NCI-H774 (cell line): ENCODE measurements at regions not wholly inside any gene's neighbourhood (a gene's known extent, or its start where the extent isn't known, plus 50 kb on each side); places are given as distances from the start of the nearest gene placed in this dataset.
"Not testable (repeated sequence)": the region's sequence is repeated elsewhere in the genome, so short reads cannot be mapped to it uniquely, and the experiment has no call there.

Experiments
- DNase-seq: peaks from one replicate; lab custom pipeline; 2025; lab: John Stamatoyannopoulos, UW

DNA sequence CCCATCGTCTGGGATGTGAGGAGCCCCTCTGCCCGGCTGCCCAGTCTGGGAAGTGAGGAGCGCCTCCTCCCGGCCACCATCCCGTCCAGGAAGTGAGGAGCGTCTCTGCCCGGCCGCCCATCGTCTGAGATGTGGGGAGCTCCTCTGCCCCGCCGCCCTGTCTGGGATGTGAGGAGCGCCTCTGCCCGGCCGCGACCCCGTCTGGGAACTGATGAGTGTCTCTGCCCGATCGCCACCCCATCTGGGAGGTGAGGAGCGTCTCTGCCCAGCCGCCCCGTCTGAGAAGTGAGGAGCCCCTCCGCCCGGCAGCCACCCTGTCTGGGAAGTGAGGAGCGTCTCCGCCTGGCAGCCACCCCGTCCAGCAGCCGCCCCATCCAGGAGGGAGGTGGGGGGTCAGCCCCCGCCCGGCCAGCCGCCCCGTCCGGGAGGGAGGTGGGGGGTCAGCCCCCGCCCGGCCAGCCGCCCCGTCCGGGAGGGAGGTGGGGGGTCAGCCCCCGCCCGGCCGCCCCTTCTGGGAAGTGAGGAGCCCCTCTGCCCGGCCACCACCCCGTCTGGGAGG, 705.8 kb downstream of the DTWD2 start:
- DNase-seq = not testable (repeated sequence)

DNA sequence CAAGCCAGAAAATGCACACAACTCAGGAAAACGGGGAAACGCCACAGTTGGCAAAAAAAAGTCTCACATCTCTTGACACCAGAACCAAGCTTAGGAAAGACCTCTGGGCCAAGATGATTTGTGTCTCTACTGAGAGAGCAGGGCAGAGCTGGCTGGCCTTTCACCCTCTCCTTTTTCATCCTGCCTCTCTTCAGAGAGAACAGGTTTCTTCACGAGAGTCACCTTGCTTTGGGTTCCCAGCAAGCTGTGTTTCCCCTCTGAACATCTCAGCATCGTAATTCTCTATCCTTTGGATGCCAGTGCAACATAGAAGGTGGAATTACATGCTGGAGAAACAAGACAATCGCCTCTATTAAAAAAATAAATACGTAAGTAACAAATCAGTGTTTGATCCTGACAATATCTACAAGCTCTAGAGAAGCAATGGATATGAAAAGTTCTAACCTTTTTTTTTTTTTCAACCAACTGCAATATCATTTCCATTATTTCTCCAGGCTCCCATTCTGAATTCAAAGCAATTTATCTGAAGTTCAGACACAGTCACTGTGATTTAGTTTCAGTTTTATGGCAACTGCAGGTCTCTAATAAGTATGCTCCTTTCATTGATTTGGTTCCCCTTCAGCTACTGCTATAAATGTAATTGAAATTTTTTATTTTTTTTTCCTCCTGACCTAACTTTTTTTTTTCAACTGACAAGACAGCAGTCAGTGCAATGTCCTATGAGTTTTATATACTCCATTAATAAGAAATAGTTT, 708.6 kb downstream of the DTWD2 start:
- DNase-seq = no peak

DNA sequence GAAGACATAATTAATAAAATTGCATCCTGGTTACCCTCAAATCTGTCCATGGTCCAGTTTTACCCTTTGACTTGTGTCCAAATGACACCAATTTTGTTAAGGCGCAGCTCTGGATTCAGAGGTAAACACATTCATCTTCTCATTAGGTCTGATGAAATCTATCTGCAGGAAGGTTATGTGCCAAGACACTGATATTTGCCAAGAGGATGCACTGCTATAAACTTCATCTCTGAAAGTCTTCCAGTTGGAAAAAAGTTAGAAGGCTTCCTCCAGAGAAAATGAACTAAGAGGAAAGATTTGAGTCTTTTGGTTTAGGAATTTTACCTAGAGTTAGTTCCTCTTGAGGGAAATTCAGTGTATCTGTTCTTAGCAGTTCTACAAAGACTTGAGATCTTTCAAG, 717.8 kb downstream of the DTWD2 start:
- DNase-seq = no peak

DNA sequence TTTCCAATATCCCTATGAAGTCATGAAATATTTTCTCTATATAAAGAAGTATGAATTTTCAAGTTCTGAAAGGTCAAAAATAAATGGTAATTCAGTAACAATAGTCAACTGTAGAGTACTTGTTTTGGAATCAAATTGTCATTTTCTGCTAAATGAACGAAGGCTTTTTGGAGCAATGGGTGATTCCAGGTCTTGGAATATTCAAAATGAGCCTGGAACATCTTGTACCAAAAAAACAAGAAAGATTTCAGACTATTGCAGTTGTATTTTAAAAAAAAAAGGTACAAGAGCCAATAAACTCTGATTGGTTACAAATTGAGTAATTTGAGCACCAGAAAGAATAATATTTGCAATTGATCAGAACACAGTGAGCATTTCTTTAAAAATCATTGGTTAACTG, 730.1 kb downstream of the DTWD2 start:
- DNase-seq = no peak

DNA sequence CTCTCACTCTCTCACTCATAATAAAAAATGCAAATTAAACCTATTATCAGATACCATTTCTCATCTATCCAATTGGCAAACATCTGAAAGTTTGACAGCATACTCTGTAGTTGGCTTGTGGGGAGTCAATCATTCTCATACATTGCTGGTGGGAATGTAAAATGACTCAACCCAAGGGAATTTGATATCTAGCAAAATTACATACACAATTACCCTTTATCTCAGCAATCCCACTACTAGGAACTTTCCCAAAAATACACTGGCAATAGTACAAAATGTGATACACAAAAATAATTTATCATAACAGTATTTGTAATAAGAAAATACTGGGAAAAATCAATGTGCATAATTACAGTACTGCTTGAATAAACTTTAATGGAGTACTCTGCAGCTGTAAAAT, 731.3 kb downstream of the DTWD2 start:
- DNase-seq = no peak

DNA sequence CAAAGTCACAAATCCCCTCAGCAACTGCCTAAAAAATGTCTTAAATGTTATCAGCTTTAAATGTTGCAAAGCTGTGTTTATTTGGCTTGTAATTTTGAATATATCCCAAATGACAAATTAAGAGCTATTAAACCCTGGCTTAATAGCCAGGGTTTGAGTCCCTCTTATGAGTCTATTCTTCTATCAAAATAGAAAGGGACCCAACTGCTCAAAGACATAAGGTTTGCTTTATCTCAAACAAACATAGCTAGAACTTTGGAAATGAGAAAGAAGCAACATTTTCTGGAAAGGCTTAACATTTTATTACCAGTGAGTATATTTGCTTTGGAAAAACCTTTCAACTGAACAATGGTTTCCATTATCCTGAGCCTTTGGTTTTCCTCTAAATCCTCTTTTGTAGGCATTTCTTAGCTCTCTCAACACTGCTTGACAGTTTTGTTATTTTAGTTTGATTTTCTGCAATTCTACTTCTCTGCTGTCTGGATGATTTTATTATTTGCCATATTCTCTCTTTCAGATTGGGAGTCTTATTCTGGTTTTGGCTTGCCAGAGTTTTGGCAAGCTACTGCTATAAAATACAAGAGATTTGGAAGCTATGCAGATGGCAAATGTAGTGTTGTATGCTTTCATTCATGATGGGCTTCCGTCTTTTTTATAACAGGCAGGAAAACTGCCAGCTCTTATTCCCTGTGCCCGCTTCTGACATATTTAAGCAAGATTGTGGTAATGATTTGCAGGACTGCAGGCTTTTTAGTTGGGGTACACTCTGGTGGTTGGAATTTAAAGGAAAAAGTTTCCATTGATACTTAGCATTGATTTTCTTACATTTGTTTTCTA, 734.9 kb downstream of the DTWD2 start:
- DNase-seq = no peak

DNA sequence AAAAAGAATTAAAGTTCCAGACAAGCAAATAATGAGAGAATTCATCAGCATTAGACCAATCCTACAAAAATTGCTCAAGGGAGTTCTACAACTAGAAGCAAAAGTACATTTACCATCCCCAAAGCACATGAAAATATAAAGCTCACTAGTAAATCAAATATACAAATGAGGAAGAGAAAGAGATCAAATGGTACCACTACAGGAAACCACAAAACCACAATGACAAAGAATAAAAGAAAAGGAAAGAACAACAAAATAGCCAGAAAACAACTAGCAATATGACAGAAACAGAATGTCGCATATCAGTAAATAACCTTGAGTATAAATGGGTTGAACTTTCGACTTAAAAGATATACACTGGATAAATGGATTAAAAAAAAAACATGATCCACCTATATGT, 739.0 kb downstream of the DTWD2 start:
- DNase-seq = no peak

DNA sequence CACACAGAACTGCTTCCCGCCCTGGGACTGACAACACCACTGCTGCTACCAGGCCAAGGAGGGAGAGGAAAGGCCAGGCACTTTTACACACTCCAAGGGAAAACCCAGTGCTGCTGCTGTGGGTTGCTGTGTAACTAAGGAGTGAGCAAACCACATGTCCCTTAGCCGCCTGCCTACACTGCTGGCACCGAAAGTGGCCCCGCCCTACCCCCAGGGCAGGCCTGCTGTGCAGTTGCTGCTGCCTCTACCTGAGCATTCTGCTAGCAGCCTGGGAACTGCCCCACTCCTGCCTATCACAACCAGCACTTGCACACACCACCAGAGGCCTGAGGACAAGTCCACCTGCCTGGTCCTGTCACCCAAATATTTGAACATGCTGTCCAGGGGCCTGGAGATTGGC, 740.9 kb downstream of the DTWD2 start:
- no peak for DNase-seq

DNA sequence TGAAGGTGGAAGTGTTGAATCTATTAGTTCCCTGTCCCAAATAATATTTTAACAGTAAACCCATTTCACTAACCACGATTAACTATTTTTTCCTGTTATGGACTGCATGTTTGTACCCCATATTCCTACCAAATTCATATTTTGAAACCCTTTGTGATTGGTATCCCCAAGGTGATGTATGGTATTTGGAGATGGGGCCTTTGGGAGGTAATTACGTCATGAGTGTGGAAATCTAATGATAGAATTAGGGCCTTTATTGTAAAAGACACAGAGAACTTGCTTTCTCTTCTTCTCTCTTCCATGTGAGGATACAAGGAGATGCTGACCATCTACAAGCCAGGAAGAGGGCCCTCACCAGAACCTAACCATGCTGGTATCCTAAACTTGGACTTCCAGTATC, 744.7 kb downstream of the DTWD2 start:
- no peak for DNase-seq

DNA sequence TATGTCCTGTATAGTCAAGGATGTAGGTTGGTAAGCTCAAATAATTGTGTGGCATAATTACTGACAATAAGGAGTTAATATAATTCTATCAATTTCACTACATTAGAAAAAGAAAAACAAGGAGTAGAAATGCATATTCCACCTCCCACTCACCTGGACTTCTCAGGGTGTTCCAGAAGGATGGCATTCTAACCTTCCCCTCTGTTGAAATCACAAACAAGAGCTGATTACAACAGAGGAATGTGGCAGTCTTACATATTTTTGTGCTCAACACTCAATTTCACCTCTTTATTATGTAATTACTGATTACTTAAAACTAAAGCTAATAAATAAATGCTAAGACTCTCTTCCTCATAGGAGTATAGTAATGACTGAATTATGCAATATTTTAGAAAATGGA, 745.3 kb downstream of the DTWD2 start:
- no peak for DNase-seq

DNA sequence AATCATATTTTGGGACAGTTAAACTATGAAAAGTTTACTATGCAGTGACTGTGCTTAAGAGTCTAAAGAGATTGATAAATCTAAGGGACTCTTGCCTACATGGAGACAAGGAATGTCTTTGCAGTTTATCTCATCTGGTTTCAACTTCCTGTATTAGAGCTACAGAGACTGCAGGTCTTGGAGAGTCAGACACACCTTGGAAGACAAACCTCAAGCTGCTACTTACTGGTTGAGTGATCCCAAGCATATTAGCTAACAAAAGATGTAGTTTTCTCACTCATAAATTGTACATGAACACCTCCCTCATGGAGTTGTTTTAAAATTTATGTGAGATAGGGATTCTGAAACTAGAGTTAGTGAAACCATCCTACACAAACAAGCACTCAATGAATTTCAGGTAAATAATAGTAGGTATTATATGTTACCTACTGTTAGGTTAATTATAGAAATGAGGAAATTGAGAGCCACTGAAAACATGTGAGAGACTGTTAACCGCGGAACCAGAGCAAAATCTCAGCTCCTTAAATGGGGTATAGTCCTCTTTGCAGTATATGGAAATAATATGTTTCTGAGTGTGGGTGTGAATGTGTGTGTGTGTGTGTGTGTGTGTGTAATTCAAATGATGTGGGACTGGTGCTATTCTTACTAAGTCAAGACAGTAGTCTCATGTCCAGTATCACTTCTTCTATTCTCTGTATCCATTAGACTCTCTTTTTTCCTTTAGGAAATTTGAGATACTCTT, 752.1 kb downstream of the DTWD2 start:
- DNase-seq = no peak

DNA sequence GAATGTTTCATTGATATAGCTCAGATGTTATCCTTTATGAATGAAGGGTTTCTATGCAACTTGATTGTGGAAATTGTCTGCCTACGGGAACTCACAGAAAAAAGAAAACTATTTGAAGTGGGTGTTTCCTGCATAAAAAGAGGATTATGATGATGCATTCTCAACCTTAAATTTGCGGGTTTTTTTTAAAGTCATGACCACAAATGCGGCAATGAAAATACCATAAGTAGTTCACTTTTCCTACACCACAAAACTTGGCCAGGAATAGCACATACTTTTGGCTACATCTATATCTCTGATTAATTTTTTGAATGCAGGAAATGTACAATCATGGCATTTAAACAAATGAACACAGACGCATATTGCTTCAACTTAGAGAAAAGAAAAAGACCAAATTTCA, 754.7 kb downstream of the DTWD2 start:
- no peak for DNase-seq

DNA sequence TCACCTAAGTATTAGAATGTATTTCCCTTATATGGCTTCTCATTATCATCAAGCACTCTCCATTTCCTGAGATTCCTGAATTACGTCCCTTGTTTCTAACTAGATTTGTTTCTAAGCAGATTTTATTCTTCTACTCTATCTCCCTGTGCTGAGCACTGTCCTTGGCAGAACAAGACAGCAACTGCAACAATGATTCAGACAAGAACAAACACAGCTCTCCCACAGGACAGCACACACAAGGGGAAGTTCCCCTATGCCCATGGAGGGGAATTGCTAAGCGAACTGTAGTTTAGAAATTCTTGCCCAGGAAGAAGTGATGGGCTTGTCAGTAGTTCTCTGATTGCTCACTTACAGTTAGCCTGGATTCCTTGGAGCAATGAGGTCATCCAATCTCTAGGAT, 759.9 kb downstream of the DTWD2 start:
- no peak for DNase-seq

DNA sequence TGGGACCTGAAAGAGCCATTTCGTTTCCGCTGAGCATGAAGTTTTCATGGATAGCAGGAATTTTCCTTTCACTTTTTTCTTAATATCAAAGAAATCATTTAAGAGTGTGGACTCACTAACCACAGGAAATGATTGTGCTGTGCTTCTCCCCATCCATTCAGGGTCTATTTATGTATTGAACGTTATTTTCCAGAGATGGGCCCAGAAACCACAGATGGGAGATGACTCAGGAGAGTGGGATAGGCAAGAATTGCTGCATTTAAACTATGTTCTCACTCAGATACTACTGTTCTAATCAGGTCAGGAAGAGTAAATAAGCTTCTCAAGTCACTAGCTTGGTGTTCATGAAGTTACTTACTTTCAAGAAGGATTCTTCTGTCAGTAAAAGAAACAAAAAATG, 763.8 kb downstream of the DTWD2 start:
- no peak for DNase-seq

DNA sequence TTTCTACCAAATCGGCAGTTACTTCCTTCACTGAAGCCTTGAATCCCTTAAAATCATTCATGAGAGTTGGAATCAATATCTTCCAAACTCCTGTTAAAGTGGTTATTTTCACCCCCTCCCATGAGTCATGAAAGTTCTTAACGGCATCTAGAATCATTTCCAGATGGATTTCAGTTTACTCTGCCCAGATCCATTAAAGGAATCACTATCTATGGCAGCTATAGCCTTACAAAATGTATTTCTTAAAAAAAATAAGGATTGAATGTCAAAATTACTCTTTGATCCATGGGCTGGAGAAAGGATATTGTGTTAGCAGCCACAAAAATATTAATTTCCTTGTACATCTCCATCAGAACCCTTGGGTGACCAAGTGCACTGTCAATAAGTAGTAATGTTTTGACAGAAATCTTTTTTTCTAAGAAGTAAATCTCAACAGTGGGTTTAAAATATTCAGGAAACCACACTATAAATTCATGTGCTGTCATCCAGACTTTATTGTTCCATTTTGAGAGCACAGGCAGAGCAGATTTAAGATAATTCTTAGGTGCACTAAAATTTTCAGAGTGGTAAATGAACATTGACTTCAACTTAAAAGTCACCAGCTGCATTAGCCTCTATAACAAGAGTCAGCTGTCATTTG, 767.7 kb downstream of the DTWD2 start:
- DNase-seq = no peak

DNA sequence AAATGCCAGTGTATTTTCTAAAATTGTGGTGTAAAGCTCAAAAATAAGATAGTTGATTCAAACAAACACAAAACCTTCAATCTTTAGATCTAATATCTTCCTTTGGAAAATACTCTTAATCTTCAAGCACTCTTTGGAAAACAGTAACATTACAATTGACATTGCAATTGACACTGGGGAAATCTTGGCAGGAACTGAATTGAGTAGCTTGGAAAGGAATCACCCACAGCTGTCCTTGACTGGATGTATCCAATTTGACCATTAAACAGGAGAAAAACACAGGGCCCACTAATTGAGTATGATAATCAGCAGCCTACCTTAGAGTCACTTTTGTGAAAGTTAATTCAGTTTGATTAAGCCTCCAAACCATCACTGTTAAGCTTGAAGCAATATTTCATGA, 776.7 kb downstream of the DTWD2 start:
- no peak for DNase-seq

DNA sequence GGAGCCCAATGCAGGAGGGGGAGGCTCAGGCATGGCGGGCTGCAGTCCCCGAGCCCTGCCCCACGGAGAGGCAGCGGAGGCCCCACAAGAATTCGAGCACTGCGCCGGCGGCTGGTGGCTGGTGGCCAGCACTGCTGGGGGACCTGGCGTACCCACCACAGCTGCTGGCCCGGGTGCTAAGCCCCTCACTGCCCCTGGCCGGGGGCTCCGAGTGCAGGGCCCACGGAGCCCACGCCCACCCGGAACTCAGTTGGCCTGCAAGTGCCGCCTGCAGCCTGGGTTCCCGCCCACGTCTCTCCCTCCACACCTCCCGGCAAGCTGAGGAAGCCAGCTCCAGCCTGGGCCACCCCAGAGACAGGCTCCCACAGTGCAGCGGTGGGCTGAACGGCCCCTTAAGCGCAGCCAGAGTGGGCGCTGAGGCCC, 780.3 kb downstream of the DTWD2 start:
- DNase-seq = no peak

DNA sequence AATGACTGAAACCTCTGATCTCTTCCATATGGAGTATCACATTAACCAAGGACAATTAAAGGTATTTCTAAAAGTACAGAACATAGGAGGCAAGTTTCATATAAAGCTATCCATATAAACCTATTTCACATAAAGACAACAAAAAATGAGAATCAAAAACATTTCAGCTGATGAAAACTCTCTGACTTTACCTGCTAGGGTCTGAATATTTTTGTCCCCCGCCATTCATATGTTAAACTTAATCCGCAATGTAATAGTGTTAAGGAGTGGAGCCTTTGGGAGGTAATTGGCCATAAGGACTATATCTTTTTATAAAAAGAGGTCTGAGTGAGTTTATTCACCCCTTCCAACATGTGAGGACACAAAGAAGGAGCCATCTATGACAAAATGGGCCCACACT, 788.5 kb downstream of the DTWD2 start:
- DNase-seq = no peak

DNA sequence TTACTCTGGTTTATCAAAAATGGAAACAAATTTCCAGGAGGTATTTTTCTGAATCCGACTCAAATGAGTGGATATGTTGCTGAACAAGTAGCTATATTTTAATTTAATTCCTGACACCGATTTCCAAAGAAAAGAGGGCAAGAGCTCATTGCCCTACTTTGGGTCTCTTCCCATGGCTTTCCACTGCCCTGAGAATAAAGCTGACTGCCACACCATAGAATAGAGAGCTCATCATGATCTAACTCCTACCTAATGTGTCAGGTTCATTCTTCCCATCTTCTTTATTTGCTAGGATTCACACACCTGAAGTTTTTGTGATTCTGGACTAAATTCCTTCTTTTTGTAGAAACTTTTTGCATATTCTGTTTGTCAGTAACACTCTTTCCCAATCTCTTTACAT, 792.1 kb downstream of the DTWD2 start:
- no peak for DNase-seq

DNA sequence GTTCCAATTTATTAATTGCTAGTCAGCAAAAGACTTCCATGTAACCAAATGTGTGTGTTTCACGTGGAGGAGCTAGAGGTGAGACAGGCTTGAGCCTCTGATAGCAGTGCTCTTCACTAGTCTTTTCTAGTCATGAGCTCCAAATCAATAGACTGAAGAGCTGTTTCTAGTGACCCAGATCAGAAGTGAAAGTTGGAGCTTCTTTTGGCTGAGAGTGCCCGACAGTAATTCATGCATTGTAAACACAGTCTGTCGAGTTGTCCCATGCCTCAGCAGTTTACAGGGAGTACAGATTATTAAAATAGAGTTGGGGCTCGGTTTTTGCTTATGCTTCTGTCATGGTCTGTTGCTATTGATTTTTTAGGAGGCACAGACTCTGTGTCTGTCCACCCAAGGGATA, 793.1 kb downstream of the DTWD2 start:
- no peak for DNase-seq

DNA sequence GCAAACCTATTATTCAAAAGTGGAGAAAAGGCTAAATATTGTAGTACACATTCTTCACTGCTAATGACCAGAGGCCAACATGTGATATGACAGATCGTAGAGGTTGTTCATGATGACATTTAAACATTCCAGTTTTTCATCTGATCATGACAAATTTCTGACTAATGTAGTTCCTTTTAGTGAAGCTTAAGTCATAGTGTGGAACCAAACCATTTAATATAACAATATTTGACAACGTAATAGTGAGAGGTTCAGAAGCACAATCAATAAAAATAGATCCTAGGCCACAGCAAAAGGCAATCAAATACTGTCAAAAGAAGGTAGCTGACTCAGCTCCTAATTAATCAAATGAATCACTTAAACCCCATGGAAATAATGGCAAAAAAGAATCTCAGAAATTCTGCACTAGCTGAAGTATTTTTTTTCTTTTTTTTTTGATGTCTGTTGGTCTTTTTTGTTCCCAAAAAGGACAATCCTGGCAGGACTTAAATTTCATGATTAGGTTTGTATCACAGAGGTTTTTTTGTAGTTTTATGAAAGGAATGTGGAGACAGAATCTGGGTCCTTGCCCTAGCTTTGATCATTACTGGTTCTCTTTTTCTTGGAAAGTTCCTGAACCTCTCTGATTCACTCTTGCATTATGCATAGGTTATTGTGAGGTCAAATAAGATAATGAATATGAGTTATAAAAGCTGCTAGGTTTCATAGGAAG, 795.0 kb downstream of the DTWD2 start:
- DNase-seq = no peak
